Suppressor macrophage (primary cell): ENCODE measurements at regions not wholly inside any gene's neighbourhood (a gene's known extent, or its start where the extent isn't known, plus 50 kb on each side); places are given as distances from the start of the nearest gene placed in this dataset.

Experiments used
- DNase-seq, 4 experiments: peaks; one replicate each; pipeline ENCODE4 v3.0.0-alpha.2; 2020 to 2022

DNA sequence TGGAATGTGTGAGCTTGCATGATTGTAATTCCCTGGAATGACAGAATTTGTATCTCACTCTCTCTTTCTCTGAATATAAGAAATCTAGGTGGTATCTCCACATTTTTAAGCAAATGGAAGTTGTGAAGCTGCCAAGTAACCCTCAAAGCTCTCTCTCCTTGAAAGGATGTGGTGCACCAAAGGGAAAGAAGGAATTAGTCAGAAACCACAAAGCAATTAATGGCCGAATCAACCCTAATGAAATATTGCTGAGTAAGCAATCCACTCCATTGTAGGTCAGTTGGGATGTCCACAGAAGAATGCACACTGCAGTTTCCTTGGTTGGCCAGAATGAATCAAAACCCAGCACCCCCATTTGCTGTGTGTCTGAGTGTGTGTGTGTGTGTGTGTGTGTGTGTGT, 153.5 kb downstream of the KCNA5 start:
- DNase-seq, result no peak

DNA sequence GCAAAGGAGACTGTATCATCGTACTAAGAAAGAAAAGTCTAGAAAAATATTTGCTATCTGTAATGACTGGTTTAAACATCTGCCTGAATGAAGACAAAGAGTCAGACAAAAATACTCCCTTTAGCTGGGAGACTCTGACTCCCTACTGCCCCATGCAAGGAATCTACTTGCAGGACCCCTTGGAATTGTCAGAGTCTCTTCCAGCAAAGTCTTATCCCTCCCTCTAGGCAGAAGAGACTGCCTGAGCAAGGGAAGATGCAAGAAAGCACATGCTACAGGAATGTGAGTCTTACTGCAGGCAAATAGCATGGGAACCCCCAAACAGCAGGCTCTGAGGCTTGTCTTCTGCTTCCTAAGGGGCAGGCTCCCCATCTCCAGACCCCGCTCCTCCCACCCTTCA, 154.0 kb downstream of the KCNA5 start:
- no peak for DNase-seq

DNA sequence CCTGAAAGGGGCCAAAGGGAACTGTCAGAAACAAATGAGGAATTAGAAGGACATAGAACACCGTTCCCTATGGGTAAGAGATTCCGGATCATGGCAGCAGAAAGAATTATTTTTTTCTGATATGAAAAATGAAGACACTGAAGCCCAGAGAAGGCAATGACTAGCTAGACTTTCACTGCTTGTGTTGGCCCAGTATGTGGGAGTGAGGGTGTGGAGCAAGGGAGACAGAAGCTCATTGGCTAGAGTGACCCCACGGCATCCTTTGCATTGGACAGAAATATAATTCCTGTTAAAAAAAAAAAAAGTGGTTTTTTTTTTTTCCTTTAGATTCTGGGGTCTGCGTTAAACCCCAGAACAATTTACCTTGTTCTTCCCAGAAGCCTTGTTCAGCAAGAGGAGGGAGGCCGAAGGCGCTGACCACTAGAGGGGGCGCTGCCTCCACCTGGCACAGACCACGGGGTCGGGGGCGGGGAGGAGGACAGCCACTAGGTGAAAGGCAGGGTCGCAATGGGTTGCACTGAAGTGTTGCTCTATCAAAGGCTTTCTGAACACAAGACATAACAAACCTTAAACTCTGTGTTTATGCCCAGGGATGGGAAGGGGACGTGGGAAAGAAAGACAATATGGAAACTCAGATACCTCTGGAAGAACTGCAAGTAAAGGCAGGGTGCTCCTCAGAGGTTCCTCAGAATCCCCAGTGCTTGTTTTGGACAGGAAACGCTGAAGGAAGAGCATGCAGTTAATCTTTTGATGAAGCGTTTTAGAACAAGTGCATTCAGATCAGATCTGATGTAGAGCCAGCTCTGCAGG, 156.8 kb downstream of the KCNA5 start:
- DNase-seq, result peak; percentile 13 to 62 (median 28)

DNA sequence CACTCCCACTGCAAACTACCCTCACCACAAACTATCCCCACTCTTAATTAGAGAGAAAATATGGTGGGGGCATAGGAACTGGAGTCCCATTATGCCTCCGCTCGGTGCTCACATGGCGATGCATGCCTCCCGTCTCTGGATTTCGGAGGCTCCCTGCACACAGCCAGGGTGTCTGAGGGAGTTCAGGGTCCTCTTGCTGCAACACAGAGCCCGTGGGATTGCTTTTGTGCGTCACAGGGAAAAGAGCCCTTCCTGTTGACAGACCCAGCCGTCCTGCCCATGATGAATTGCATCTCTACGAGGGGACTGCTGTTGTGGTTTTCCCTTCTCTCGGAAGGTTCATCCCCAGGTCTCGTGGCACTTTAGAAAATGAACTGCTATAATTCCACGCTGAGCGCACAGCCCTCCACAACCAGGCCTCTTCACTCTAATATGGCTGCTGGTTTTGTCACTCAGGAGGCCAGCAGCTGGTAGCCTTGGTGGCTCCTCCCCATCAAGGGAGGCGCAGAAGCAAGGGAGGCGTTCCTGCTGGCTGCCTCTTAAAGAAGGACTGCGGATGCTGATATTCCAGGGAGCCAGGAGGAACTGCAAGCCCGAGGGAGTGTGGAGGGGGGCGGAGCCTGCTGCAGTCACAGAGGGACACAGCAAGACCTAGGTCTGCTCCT, 158.0 kb downstream of the KCNA5 start:
- peak in 1 of 4 experiments; percentile 22 for DNase-seq

DNA sequence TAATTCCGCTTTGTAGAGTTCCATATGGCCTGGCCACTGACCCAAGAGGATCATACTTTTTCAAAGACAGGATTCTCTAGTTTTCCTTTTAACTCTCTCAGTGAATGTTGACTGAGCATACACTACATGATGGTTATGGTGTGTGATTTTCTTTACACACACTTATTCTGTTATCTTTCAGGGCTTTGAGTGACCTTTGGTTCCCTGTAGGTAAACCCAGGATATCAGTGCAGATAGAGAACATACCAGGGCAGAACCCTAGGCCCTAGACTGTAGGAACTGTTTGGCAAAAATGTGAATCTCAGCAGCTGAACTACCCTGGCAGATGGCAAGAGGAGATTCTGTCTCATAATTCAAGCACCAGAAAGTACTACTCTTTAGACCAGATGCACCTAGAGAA, 159.6 kb downstream of the KCNA5 start:
- DNase-seq, result no peak

DNA sequence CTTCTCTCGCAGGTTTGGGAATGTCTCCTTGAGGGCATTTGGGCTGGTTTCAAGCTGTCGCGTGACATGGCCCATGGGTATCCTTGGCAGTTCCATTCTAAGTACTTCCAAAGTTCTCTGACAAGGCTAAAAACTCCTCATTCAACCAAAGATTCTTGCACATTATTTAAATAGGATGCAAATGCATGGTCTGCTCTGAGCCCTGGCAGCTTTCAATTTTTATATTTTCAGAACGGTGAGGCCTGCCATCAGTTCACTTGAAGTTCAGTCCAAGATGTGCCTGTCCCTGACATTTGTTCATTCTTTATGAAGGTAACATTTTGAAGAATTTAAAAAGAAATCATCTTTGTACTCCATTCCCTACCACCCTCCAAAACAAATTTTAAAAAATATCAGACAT, 160.0 kb downstream of the KCNA5 start:
- no peak for DNase-seq

DNA sequence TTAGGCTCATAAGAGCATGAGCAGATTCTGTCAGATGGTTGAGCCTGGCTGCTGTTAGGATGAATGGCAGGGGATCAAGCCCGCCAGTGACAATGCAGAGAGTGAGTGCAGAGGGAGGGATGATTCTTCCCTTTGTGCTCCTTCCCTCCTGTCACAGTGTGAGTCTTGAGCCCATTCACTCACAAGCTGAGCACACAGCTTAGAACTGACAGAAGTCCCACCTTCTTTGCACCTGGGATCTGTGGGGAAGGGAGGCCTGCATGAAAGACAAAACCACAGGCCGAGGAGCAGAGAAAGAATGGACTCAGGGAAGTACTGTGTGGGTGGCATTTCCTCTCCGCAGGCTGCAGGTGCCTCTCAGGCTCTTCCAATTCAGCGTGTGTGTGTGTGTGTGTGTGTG, 160.6 kb downstream of the KCNA5 start:
- DNase-seq, result no peak

DNA sequence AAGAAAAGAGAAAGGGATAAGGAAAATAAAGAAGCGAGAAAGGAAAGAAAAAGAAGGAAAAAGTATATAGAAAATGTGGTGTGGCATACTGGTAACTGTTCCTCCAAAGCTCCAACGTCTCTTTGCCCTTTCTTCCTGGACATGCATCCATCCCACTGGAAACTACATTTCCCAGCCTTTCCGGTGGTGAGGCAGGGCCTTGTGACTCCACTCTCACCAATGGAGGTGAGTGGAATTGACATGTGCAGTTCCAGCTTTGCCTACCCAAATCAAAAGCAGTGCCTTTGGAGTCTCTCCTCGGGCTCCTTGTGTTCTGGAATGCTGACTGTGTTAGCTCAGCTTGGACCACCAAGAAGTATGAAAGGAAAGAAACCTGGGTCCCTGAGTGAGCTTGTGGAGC, 161.2 kb downstream of the KCNA5 start:
- no peak for DNase-seq

DNA sequence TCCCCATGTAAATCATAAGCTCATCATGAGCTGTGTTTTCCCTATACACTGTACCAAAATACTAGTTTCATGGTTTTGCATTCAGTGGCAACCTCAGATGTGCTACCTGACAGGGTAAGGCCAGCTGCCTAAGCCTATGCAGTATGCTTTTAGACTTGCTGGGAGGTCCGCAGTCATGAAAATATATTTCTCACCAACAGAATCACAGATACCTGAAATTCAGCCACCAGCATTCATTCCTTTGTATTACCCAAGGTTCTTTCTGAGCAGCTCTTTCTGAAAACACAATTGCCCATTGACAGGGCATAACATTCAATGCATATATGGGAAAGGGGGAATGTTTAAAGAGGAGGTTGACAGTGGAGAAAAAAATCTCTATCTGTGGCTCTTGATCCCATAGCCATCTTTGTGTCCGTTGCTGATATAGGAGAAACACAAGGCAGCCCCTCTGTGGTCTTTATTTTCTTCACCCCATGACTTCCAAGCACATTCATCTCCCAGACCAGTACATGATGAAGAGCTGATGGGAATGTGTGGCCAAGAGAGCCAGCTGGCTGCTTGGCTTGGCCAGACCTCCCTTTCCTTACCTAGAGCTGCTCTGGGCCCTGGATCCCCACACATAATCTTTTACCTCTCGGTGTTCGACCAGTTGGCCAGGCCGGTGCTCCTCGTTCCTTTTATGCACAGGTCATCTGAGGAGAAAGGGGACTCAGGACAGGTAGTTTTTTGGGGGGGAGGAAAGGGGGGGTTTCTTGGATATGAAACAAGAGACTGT, 162.9 kb downstream of the KCNA5 start:
- DNase-seq, result no peak

DNA sequence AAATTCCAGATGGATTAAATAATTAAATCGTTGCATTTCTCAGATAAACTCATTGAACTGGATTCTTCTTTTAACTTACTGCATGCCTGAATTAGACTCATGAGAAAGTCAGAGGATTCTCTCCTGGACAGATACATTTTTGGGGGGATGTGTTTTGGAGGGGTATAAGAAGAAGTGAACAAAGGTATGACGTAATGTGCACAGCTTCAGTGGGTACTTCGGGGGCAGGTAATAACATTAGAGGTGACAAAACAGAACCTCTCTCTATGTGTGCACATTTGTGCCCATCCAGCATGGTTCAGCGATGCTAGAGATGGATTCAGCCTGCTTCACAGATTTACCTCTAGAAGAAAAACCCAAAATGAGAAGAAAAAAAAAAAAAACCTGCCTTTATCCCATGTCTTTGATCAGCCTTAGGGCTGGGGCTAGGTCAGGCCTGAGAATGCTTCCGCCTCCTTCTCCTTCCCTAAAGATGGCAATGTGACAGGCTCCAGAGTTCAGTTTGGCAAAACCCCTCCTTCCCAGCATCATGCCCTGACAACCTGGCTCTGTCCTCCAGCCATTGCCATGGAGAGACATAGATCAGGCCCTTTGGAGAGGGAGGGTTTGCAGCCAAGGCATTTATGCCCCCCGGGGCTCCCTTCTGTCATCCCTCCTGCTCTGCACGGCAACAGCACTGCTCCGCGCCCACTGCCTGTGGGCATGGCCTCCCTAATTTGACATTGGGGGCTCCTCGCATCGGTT, 166.7 kb downstream of the KCNA5 start:
- DNase-seq, result no peak

DNA sequence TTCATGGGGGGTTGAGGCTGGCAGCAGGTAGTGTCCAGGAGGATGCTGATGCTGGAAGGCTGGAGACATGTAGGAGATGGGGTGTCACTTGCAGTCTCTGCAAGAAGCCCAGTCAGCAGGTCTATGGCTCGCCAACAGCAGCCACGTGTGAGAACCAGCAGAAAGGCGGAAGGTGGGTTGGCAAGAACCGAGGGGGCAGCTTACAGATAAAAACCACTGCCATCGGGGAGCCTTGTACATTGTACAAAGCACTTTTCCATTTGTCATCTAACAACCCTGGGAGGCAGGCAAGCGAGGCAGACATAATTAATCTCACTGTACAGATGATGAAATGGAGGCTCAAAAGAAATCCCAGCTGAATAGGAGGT, 167.2 kb downstream of the KCNA5 start:
- DNase-seq, result no peak

DNA sequence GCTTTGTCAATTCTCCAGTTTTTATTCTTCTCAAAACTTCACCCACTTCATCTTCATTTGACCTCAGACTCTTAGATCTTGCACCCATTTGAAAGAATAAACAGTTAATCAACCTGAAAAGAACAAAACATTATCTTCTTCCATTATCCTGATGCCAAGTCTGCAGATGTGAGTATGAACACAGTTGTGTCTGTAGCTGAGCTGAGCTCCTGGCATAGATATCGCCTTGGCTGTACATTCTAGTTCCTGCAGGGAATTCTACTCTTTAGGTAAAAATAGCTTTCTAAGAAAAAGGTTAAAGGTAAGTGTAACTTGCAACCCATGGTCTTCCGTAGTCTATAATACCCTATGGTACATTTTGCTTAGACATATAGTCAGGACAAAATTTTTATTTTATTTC, 169.7 kb downstream of the KCNA5 start:
- no peak for DNase-seq

DNA sequence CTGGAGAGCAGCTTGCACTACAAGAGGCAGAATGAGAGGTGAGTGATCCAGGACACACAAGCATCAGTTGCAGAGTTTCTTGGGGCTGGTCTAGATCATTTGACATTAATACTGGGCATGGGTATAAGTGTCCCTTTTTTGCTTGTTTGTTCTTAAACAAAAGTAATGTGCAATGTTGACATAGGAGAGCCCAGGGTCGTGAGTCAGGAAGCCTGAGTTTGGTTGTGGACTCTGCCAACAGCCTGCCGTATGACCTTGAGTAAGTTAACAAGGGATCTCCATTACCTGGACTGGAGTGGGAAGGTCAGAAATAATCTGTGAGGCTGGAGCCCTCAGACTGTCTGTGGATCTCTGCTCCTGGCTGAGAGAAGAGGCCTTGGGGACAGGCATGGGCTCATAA, 170.3 kb downstream of the KCNA5 start:
- DNase-seq, result no peak

DNA sequence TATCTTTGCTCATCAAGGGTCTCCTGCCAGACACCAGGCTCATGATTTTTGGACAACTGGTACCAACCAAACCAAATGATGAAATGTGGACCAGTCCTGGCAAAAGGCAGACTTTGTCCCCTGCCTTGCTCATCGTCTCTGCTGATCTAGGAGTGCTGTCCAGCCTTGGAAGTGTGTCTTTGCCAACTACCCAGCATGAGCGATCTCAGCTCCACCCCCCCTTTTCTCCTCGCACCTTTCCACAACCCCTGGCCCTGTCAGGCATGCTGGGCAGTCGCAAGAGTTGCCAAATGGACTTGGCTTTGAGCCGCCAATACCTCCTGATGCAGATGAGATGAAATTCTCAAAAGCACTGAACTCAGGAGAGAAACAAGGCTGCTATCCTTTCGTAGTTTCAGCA, 174.3 kb downstream of the KCNA5 start:
- no peak for DNase-seq

DNA sequence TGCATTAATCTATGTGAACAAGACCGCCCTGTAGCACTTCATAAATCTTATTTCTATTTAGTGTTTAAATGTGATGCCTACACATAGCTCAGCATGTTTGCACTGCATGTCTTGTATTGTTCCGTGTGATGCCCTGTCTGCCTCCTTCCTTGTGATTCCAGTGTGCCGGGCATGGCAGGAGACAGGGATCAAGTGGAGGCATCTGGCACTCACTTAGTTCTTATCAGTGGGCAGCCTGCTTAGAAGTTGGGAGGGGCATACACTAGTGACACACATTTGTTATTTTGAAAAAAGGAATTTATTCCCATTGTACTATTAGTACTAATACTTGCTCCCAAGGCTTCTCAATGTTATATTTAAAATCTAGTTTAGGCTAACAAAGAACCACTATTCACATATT, 176.4 kb downstream of the KCNA5 start:
- no peak for DNase-seq

DNA sequence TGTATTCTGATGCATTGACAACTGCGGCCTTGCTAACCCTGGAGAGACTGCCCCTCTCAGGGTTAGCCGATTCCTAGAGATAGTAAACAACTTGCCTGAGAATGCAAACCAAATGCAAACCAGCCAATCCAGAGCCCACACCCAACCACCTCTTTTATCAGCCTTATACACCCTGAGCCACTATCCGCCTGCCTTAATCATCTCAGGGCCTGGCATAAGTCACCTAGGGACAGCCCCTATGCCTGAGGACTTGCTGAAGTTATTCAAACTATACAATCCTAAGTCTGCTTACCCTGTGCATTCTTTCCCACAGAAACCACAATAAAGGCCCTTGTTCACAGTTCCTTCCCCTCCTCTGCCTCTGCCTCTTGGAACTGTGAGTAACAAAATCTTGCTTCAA, 177.2 kb downstream of the KCNA5 start:
- DNase-seq, result no peak

DNA sequence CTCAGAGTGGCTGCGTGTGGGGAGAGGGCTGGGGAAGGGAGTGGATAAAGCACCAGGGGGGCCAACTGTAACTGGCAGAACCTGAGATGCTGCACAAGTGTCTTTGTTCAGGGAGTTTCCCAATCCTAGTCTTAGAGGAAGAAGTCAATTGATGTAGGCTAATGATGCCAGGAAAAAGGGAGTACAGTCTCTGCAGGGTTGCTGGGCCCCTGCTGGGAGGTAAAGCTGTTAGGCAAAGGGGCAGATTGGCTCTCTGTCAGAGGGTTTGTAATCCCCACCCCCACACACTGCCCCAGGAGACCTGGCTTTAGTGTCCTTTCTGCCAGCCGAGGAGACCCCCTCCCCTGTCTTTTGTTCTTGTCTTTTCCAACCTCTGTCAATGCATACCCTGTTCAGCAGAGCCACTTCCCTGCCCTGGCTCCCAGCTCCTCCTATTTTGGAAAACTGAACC, 178.4 kb downstream of the KCNA5 start:
- no peak for DNase-seq

DNA sequence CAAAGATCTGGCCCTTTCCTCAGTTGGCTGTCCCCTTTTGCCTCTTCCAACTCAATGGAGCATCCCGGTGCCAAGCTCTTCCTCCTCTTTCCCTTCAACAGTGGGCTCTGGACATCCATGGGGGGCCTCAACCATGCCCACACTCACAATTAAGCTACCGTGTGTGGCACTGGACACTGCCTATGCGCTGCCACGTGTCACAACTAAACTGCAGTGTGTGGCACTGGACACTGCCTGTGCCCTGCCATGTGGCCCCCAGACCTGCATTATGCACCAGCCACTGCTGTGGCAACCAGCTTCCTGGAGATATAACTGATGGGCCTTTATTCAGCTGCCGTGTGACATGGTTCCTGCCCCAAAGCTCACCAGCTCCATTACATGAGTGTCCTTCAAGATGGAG, 179.1 kb downstream of the KCNA5 start:
- no peak for DNase-seq

DNA sequence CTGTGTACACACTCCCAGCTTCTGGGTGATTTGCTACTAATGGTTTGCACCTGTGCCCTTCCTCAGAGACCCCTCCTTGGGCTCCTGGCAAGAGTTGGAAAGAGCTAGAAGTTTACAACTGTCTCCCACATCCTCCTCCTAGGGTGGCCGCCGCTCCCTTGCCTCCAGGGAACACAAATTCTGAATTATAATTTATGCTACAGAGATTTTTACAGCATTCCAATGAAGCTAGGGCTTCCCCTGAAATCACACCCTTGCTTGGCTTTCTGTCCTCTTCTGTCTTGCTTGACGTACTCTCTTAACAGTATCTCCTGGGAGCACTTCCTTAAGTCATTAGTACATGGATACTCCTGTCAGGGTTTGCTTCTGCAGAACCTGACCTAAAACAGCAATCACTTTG, 180.2 kb downstream of the KCNA5 start:
- no peak for DNase-seq

DNA sequence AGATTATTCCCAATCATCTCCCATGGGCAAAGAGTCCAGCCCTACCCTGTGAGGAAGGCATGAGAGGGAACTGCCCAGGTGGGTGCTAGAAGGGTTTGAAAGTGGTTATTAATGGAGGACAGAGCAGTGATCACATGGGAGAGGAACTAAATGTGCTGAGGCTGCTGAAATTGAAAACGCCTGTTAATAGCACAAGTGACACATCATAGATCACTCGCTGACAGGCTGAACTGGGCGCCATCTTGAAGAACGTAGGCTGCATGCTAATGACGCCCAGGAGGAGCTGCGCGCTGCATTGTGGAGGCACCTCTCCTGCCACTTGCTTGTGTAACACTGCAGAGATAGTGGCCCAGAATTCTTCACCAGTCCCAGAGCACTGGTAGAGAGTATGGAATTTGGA, 182.9 kb downstream of the KCNA5 start:
- DNase-seq, result no peak

DNA sequence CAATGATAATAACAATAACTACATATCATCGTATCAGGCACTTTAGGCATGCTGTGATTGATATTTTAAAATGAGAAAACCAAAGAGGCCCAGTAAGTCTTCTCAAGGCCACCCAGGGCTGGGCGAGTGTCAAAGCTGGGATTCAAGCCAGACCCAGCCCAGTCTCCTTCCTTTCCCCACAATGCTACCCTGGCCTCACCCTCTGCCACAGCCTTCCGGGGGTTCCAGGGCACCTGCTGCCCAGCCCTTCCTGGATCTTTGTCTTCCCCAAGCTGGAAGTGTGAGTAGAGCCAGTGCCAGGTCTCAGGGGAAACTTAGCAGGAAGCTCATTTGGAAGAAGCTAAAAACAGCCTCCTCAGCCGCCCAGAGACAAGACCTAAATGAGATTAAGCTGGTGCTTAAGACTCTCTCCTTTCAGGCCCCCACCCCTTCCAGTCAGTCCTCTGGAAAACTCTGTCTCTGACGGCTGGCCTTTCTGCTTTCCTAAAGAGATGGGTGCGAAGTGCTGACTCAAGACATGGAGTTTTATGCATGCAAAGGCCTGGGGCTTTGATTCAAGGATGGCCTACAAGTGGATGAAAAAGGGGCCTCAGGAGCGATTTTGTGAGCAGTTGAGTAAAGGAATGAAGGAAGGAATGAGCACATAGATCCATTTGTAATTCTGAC, 184.2 kb downstream of the KCNA5 start:
- DNase-seq, result no peak

DNA sequence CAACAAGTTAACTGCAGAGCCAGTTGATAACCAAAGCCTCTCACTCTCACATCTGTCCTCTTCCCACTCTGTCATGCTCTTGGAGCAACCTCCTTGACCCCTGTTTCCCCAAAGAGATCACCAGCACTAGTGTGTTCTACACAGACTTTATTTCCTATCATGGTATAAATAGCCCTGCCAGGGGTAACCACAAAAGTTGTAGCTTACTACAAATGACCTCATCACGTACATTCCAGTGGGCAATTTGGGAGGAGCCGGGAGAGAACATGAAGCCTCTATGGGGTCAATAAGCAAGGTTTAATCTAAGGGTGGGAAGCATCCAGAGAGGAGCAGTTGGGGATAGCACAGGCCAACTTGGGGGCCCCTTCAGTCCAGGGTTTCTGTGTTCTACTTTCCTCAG, 186.5 kb downstream of the KCNA5 start:
- DNase-seq, result no peak
